Thyroid gland (tissue), 4 donors: ENCODE measurements at regions not wholly inside any gene's neighbourhood (a gene's known extent, or its start where the extent isn't known, plus 50 kb on each side); places are given as distances from the start of the nearest gene placed in this dataset.

Experiments
- CTCF ChIP-seq, 6 experiments: fragments of 200-600 bp in 3 of 6; fragments of 450-650 bp in 3 of 6; sonication (generic) in 3 of 6; IDR thresholded peaks; one replicate each; pipeline ENCODE4 v1.5.1; 2016 to 2019; ENCODE audit warnings: antibody characterized with exemption in 6 of 6, mild to moderate bottlenecking in 2 of 6, inconsistent platforms in 1 of 6, moderate library complexity in 1 of 6
- POLR2A ChIP-seq, 2 donors: fragments of 450-650 bp; IDR thresholded peaks; one replicate each; pipeline ENCODE4 v1.6.1; 2017; ENCODE audit warnings: antibody characterized with exemption in 2 of 2, mild to moderate bottlenecking in 2 of 2, moderate library complexity in 1 of 2

GRCh38 chr4:10837151-10837550, 152.6 kb upstream of the CLNK start:
- no peak for TF ChIP-seq CTCF (IDR thresholded peaks at IDR 0.05)
- no peak for TF ChIP-seq POLR2A (IDR thresholded peaks at IDR 0.05)
